BE2C (cell line): ENCODE measurements at regions not wholly inside any gene's neighbourhood (a gene's known extent, or its start where the extent isn't known, plus 50 kb on each side); places are given as distances from the start of the nearest gene placed in this dataset.

Experiments used
- DNase-seq: peaks from one replicate; pipeline ENCODE4 v3.0.0-alpha.2; 2020
- H3K27me3 ChIP-seq: fragments of 250-450 bp; sonication (Bioruptor Pico); 2 replicates; pipeline ENCODE4 v1.5.1; 2020; ENCODE audit warnings: mild to moderate bottlenecking
- H3K36me3 ChIP-seq: fragments of 250-450 bp; sonication (Bioruptor Pico); 2 replicates; pipeline ENCODE4 v1.5.1; 2020; ENCODE audit warnings: mild to moderate bottlenecking
- H3K4me1 ChIP-seq: fragments of 250-450 bp; sonication (Bioruptor Pico); 2 replicates; pipeline ENCODE4 v1.5.1; 2020
- H3K4me3 ChIP-seq: 2 replicates; pipeline ENCODE4 v1.5.1; 2011; ENCODE audit warnings: low read depth, low read length
- H3K9me3 ChIP-seq: fragments of 250-450 bp; sonication (Bioruptor Pico); 2 replicates; pipeline ENCODE4 v1.5.1; 2020
- CTCF ChIP-seq: IDR thresholded peaks from 2 replicates; pipeline ENCODE4 v1.5.1; 2012; ENCODE audit warnings: mild to moderate bottlenecking, low read depth, low read length

DNA sequence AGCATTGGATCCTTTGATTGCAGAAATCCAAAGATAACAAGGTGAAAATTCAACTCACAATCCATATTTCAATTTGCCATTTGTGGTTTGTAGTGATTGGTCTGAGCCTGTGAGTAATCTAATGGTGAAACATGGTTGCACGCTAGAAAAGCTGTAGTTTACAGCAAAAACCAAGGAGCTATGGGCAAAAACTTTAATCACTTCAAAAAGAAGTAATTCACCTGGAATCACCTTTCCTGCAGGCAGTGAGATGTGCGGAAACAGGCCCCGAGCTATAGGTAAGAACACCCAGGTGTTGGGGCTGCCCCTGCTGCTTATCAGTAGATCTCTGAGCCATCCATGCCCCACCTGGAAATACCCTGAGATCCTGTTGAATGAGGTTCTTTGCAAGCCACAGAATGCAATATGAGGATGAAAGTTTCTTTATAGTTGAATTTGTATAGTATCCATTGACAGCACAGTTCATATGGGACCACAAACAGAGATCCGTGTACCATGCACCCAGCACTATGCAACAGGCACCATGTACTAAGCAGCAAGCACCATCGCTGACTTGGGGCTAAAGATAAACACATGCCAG, 208.2 kb downstream of the SPP2 start:
- no peaks in the 10 kb centered on the region for H3K27me3 ChIP-seq
- H3K4me3 ChIP-seq: no peak overlapping the region
- peaks cover 6% of the 10 kb centered on the region; the same call in 1 of the 2 replicates for H3K4me1 ChIP-seq
- no peaks in the 10 kb centered on the region for H3K36me3 ChIP-seq
- no peak for DNase-seq
- no peaks in the 10 kb centered on the region for H3K9me3 ChIP-seq
- TF ChIP-seq CTCF: no peak

- TF ChIP-seq CTCF: peak; percentile 73
- H3K4me1 ChIP-seq: peaks cover 6% of the 10 kb centered on the region; the same call in 1 of the 2 replicates
- DNase-seq: peak; percentile 77
- H3K9me3 ChIP-seq: no peaks in the 10 kb centered on the region
- no peak overlapping the region for H3K4me3 ChIP-seq
- no peaks in the 10 kb centered on the region for H3K36me3 ChIP-seq
- no peaks in the 10 kb centered on the region for H3K27me3 ChIP-seq
These were observed 207.5 kb downstream of the SPP2 start for GRCh38 chr2:234257859-234258561.

DNA sequence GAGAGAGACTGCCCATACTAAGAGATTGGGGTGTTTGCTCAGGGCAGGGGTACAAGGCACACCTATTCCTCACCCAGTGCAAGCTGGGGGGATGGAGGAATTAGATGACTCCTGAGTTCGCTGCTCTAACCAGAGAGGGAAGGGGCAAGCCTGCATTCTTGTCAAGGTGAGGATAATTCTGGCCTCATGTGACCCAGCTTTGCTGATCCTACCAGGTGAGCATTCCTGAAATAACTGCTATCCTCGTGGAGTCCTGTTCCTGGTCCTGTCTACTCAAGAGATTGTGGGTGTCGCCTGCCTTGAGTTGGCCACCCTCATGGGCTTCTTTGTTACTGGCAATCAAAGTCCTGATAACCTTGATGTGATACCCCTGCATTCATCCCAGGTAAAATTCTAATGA, 206.0 kb downstream of the SPP2 start:
- TF ChIP-seq CTCF: no peak
- peaks cover 6% of the 10 kb centered on the region; the same call in 1 of the 2 replicates for H3K4me1 ChIP-seq
- no peaks in the 10 kb centered on the region for H3K27me3 ChIP-seq
- no peaks in the 10 kb centered on the region for H3K36me3 ChIP-seq
- H3K4me3 ChIP-seq: no peak overlapping the region
- no peak for DNase-seq
- H3K9me3 ChIP-seq: no peaks in the 10 kb centered on the region

DNA sequence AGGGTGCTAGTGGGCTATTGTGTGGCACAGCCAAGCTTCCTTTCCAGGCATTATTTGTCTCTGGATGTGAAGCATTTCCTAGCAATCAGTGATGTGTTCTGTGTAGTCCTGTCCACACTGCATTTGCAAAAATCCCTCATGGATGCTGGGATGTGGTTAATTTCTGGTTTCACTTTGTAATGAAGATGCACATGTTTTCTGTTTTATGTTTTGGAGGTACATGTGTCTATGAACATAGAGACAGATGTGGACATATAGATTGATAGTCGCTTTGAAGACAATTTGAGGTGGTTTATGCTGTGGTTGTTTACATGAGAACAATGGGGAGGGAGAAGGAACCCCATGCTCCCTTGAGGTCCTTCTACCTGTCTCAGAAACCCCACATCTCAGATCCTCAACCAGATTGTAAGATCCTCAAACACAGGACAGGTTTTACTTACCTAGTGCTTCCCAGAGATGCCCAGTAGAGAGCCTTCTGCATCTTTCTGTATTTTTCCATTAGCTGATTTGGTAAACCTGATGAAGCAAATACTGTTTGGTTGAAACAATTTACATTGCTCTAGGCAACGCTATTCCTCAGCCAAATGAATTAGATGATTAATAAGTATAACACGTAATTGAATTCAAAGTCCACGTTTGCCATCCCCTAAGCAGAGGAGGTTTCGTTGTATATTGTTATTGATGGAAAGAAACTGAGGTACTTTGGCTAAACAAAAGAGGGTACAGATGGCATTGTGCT, 204.4 kb downstream of the SPP2 start:
- Histone ChIP-seq H3K9me3 (no peaks in the 10 kb centered on the region), H3K27me3 (no peaks in the 10 kb centered on the region), H3K36me3 (no peaks in the 10 kb centered on the region), H3K4me1 (peaks cover 6% of the 10 kb centered on the region; the same call in 1 of the 2 replicates), H3K4me3 (no peak overlapping the region)
- no peak for TF ChIP-seq CTCF
- DNase-seq: no peak

- TF ChIP-seq CTCF: no peak
- Histone ChIP-seq H3K27me3 (no peaks in the 10 kb centered on the region), H3K4me3 (no peak overlapping the region), H3K4me1 (0 out of 2 replicates have a peak, but pooled peaks cover 2% of the 10 kb centered on the region), H3K36me3 (no peaks in the 10 kb centered on the region), H3K9me3 (no peaks in the 10 kb centered on the region)
- DNase-seq: no peak
These were observed 202.3 kb downstream of the SPP2 start for GRCh38 chr2:234252772-234253171.
